GM21360 (cell line): ENCODE measurements at regions not wholly inside any gene's neighbourhood (a gene's known extent, or its start where the extent isn't known, plus 50 kb on each side); places are given as distances from the start of the nearest gene placed in this dataset.
A peak's percentile ranks its signal among the peaks of the same experiment; 100 is the strongest.
"Not testable (repeated sequence)": the region's sequence is repeated elsewhere in the genome, so short reads cannot be mapped to it uniquely, and the experiment has no call there.

ENCODE experiments used
- ATAC-seq: cut with Tn5 transposase; IDR thresholded peaks from one replicate; pipeline ENCODE4 v1.9.1; 2021; ENCODE audit warnings: mild to moderate bottlenecking, moderate library complexity; ENCODE audit not compliant: unreplicated experiment

DNA sequence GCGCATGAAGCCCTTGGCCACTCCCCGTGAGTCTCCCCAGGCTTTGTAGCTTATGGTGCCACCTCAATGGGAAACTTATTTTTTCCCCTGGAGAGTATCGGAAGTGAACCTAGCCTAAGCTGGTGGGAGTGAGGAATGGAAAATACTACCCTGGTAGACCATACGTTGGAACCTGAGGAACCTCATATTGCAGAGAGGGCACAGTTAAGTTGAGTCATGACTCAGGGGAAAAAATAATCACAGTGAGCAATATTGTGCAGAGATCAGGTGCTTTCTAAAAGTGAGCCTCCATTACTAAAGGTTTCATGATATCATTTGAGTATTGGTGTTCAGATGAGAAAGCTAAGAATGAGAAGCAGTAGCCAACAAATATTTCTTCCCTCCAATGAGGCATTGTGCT is 360.5 kb upstream of the NT5C1B start:
- ATAC-seq, result no peak

DNA sequence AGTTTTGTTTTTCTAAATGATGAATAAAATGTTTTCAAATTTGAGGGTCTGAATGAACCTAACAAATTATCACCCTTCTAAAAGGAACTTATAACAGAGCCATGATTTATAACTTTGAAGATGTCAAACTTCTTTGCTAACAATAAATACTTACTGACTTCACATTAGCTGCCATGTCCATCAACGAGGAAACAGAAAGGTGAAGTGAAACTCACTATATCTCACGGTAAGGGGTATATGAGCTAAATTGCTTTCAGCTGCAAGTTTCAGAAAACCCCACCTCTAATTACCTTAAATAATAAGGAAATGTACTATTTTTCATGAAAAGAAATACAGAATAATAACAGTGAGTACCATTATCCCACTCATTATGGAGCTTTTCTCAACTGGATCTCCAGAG is 350.8 kb upstream of the NT5C1B start:
- ATAC-seq, result peak; percentile 90

DNA sequence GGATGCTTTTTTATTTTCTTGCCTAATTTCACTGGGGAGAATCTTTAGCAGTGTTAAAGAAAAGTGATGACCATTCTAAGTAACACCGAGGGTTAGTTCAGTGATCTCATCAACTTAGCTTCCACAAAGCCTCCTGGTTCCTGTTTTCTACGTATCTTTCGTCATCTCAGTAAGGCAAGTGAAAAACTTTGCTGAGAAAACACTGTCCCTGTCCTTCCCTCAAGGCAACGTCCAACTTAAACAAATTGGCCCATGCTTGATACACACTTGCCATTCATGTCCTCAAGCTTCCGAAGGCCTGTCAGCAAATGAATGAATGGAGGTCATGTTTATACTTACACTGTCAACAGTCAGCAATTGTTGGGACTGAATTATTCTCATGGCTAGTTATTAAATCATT is 350.4 kb upstream of the NT5C1B start:
- not testable (repeated sequence) for ATAC-seq

DNA sequence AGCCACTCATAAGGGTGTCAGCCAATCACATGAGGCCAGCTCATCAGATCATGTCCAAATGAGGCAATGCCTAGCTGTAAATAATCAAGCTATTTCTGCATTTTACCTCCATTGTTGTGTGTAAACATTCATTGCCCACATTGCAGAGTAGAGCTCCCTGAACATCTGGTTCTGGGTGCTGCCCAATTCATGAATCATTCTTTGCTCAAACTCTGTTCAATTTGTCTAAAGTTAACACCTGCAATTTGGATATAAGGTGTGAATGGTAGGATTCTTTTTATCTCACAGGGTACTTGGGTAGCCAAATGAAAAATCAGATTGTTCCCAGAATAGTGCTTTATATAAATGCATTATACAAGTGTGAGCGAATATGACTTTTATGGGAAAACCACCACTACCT is 345.5 kb upstream of the NT5C1B start:
- no peak for ATAC-seq

DNA sequence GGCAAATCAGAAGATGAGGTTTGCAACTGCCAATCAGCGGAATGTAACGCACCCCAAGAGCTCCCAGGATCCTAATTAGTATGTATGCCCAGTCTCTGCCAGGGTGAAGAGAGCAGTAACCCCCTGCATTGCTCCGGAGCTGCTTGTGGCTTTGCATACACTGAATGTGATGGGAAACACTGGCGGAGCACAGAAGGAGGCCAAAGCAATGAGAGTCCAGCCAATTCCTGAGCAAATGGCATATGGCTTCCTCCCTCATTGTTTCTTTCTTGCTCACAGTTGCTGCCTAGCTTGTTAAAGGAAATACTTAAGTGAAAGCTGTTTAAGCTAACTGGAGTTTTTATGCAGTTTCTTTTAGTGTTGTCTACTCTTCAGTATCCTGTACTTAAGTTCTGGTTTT is 343.5 kb upstream of the NT5C1B start:
- ATAC-seq, result no peak

DNA sequence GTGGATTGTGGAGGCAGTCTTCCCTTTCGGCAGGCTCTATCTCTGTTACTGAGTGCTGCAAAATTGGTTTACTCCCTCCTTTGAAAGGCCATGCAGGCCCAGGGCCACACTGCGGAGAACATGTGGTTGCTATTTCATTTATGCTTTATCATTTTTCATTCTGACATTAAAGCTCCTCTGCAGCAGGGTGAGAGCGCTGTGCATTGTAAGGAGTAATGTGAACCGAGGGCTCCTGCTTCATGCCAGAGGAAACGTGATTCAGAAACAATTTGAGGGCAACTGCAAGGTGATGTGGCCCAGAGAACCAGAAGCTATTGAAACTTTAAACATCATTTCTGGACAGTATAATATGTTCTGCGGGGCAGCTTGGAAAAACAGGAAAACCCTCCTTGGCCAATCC is 341.6 kb upstream of the NT5C1B start:
- no peak for ATAC-seq

DNA sequence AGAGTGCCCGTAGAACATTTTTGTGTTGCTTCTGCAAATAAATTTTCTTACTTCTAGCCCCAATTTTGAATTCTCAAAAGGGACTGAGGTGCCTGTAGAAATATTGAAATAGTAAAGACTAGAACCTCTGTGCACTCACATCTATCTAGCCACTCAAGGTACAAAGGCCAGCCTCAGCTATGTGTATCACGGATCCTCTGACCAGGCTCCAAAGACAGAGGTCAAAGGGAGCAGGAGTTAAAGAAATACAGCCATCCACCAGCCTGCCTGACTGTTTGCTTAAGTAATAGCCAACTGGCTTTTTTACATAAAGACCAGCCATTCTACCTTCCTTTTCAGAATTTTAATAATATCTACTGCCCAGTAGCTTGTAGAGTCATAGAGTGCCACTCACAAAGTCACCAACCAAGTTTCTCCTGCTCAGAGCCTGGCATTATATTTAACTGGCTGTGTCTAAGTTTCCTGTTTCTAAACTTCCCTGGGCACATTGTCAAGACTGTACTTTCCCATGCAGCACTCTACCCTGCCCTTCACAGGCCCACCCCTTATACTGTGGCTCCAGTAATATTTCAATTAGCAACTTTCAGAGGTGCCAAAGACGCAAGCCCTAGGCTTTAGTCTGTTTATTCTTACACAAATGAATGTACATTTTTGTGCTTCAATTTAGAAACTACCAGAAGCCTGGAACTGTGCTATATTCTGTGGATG is 338.3 kb upstream of the NT5C1B start:
- no peak for ATAC-seq

DNA sequence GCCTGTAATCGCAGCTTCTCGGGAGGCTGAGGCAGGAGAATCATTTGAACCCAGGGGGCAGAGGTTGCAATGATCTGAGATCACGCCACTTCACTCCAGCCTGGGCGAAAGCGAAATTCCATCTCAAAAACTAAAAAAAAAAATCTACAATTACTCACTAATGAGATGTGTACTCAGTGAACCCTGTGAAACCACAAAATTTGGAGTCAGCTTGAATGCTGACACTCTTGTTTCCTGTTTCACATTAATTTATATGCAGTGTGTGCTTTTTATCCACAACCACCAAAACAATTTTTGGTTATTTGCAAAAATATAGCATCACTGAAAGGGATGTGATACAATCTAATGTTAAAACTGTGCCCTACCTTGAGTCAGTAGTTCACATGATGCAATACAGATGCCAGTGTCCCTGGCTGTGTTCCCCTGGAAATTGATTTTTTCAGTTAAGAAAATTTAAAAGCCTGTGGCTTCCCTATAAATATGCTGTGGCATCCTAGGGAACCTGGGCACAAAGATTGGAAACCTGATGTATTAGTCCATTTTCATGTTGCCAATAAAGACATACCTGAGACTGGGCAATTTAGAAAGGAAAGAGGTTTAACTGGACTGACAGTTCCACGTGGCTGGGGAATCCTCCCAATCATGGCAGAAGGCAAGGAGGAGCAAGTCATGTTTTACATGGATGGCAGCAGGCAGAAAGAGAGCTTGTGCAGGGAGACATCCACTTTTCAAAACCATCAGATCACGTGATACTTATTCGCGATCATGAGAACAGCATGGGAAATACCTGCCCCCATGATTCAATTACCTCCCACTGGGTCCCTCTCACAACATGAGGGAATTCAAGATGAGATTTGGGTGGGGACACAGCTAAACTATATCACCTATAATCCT is 337.5 kb upstream of the NT5C1B start:
- ATAC-seq, result no peak

DNA sequence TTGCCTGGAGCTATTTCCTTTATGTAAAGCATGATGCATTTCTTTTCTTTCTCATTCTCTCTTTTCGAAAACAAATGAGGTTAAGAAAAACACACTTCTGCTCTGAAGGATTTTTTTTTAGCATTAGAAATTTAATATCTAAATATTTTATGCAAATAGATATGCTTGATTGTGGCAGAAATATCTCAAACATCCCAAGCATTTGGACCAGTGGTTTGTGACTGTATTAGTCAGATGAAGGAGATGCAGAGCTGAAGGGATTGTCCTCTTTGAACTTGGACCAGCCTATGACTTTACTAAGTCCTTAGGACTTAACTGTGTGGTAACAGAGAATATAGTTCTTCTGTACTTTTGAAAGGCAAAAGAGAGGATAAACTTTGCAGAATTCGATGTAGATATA is 335.9 kb upstream of the NT5C1B start:
- ATAC-seq, result no peak

DNA sequence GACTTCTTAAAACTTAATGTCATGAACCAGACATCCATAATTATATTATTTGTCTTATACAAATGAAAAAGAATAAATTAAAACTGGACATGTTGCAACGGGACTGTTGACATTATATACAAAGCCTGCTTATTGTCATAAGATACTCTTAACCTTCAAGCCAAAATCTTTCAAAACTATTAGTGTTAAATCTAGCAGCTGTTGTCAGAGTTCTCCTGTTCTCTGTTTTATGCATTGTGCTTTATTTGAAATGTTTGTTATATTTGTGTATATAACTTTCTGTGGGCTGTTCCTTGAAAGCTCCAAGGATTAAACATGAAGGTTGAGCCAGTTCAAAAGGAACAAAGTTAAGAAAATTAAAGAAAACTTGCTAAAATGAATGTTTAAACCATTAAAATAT is 335.5 kb upstream of the NT5C1B start:
- ATAC-seq, result no peak

DNA sequence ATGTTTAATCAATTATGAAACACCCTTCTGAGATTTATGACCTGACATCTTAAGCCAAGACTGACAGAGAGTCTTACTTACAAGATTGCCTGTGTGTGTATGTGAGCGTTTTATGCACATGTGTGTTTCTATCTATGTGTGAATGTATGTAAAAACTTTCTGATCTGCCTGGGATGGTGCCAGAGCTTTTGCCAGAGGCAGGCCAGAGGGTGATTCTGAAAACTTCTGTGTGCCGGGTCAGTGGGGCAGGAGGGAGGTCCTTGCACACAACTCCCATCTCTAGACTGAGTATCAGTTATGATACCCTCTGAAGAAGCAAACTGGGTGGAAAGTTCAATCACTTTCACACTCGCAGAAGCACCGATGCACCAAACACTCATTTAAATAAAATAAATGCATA is 335.0 kb upstream of the NT5C1B start:
- no peak for ATAC-seq

DNA sequence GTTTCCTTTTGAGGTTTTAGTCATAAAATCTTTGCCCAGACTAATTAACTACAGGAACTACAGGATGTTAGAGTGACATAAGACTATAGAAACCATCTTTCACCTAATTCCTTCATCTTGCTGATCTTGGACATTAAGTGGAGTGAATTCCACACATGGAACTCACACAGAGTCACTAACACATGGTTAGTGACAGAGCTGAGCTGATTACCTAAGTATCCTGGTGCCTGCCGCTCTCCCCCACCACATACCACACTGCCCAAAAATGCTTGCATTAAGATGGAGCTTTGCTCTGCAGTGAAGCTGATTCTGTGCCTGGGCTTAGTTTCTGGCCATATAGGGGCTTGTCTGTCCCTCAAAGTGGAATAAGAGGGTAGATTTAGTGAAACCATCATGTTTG is 332.9 kb upstream of the NT5C1B start:
- ATAC-seq, result no peak

DNA sequence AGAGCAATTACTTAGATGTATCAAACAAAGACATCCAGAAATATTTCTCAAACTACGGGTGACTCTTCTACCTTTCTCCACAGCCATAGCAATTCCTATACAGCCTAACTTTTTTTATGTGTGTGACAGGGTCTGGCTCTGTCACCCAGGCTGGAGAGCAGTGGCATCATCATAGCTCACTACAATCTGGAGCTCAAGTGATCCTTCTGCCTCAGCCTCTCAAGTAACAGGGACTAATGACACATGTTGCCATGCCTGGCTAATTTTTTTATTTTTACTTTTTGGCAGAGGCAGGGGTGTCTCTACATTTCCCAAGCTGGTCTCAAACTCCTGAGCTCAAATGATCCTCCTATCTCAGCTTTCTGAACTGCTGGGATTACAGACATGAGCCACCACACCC is 328.9 kb upstream of the NT5C1B start:
- ATAC-seq, result no peak

DNA sequence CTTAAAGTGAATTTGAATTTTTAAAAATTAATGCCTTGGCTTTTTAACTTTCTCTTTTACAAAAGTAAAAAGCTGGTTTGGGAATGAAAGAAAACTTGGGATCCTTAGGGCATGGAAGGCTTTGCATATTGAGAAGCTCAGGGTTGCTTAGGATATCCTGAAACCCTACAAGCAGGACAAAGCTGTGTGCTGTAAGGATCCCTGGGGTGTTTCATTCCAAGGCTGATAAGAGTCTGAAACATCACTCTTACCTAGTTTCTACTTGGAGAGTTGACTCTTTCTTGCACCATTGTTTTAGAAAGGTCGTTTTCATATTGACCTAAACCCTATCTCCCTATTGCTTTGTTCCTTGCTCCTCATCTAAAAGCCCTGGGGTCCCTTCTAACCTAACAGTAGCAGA is 325.9 kb upstream of the NT5C1B start:
- no peak for ATAC-seq

DNA sequence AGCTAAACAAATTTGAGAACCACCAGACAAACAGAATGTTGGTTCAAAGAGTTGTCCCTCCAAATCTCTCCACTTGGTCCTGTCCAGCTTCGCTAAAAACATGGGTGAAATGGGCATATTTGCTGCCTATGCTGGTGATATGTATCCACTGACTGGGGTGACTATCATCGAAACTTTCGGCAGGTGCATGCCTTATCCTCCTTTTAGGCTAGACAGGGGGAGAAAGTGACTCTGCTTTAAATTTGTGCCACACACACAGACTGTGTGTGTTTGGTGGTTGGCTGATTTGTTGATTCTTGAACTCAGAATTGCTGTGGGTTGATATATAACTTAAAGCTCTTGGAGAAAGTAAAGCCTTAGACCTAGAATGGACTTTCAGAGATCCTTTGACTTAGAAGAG is 324.1 kb upstream of the NT5C1B start:
- ATAC-seq, result no peak

DNA sequence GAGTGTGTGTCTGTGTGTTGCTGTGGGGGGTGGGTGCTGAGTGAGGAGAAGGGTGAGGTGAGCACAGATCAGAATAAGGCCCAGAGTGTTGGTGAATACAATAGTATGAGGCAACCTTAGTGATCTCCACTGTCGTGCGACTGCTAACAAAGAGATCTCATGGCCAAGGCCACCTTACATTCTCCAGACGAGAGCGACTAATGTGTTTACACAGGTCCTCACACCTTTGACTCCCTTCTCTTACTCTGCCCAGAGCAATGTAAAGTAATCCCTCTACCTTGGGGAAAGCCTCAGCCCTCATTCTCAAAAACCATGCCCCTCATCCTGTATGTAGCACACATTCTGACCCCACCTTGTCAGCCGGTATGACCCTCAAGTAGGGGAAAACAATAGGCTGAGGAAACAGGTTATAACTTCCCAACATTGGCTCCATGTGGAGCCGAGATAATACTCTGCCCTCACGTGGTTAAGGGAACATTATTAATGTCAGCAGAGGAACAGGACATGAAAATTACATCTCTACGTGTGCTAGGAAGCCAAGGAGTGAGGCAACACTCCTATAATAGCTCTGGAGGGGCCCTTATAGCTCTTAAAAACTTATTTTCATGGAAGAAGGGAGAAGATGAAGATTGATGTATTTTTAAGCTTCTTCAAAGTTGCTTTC is 323.0 kb upstream of the NT5C1B start:
- ATAC-seq, result no peak

DNA sequence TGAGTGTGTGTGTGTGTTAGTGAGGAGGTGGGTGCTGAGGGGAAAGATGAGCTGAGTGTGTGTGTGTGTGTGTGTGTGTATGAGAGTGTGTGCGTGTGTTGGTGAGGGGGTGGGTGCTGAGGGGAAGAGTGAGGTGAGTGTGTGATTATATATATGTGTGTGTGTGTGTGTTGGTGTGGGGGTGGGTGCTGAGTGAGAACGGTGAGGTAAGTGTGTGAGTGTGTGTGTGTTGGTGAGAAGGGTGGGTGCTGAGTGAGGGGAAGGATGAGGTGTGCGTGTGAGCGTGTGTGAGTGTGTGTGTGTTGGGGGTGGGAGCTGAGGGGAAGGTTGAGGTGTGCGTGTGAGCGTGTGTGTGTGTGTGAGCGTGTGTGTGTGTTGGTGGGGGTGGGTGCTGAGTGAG is 322.0 kb upstream of the NT5C1B start:
- ATAC-seq, result no peak

DNA sequence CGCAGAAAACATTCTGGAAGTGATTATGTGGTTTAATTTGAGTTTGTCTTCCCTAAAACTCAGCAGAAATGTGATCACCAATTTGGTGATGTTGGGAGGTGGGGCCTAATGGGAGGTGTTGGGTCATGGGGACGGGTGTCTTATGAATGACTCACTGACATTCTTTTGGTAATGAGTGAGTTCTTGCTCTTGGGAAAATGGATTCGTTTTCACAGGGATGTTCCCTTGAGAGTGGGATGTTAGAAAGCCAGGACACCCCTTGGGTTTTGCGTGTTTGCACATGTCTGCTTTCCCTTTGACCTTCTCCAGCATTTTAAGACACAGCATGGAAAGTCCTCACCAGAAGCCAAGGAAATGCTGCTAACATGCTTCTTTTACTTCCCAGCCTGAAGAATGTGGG is 321.5 kb upstream of the NT5C1B start:
- no peak for ATAC-seq

DNA sequence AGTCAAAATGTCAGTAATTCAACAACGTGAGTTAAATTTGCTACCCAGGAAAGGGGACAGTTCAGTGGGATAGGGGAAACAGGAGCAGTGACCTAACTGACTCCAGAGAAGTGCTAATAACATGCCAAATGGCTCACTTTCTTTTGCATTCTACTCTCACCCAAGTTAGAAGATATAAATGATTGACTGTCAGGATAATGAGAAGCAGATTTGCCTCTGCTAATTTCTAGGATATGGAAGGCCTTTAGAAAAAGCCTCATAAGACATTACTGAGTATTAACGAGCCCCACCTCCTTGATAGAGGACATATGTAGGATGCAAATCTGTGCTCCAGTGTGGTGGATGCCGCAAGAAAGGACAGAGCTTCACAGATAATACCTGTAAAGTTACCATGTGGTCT is 318.6 kb upstream of the NT5C1B start:
- ATAC-seq, result no peak

DNA sequence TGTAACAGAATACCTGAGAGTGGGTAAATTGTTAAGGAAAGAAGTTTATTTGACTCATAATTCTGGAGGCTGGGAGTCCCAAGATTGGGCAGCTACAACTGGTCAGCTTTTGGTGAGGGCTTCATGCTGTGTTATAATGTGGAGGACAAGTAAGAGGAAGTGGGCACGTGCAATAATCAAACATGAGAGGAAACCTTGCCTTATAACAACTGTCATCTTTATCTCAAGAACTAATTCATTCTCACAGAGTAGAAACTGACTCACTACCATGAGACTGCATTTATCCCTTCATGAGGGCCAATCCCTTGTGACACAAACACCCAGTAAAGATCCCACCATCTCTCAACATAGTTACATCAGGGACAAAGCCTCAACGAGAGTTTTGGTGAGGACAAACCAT is 318.1 kb upstream of the NT5C1B start:
- no peak for ATAC-seq

DNA sequence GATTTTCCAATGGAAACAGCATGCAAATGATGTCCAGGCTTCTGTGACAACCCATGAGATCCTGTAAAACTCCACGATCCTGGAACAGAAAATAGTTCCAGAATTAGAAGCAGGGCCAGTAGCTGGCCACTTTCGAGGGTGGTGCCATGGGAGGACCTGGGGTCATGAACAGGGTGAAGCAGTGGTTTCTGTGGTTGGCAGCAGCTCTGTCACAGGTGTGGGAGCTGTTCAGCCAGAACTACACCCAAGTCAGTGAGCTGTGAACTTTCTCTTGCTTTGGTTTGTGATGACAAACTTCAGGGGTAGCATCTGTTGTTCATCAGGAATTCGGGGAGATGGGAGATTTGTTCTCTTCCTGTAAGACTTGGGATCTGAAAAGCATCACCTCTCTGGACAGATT is 314.4 kb upstream of the NT5C1B start:
- ATAC-seq, result peak; percentile 97

DNA sequence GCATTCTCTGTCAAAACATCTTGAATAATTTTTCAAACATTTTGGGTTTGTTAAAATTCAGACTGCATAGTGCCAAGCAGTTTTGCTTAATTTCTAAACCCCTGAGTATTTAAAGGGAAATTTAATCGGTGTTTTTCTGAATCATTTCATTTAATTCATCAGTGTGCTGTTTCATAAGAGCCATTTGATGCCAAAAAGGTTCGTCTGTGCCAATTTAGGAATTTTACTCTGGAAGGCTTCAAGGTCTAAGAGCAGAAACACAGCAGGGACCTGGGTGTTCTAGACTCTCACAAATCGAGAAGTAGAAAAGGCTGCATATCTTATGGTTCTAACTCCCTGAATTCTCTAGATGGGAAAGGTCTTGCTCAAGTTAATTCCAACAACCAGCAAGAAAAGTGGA is 311.9 kb upstream of the NT5C1B start:
- no peak for ATAC-seq
